DOHH2 (cell line): ENCODE measurements at regions not wholly inside any gene's neighbourhood (a gene's known extent, or its start where the extent isn't known, plus 50 kb on each side); places are given as distances from the start of the nearest gene placed in this dataset.

Source experiments
- CTCF ChIP-seq: fragments of 200-600 bp; sonication (generic); IDR thresholded peaks from one replicate; pipeline ENCODE4 v1.5.1; 2014; ENCODE audit warnings: antibody characterized with exemption, mild to moderate bottlenecking, low read depth, low read length; ENCODE audit not compliant: poor library complexity, severe bottlenecking
- EZH2phosphoT487 ChIP-seq: fragments of 200-600 bp; sonication (generic); IDR thresholded peaks from 2 replicates; pipeline ENCODE4 v1.6.1; 2017; ENCODE audit warnings: borderline replicate concordance, mild to moderate bottlenecking, antibody characterized with exemption, low read length, moderate library complexity, mixed read lengths

- TF ChIP-seq CTCF: no peak
- no peak for TF ChIP-seq EZH2phosphoT487
Observed at GRCh38 chr17:71655542-71655941, 465.3 kb upstream of the SOX9 start.
